Activated CD4-positive, alpha-beta T cell treated with anti-CD3 and anti-CD28 coated beads, Interleukin-2, Interleukin-4, amounts not matched to agents 100 ng/mL and 50 ng/mL, durations not matched to agents 16 hours and 8 hours (primary cell): ENCODE measurements at regions not wholly inside any gene's neighbourhood (a gene's known extent, or its start where the extent isn't known, plus 50 kb on each side); places are given as distances from the start of the nearest gene placed in this dataset.
A peak's percentile ranks its signal among the peaks of the same experiment; 100 is the strongest.

Source experiments
- DNase-seq: peaks from one replicate; pipeline ENCODE4 v3.0.0-alpha.2; 2020; ENCODE audit warnings: low spot score

- DNase-seq: no peak
These were observed 124.8 kb upstream of the UBE3A start for GRCh38 chr15:25563596-25563995.

- DNase-seq: no peak
These were observed 119.1 kb upstream of the UBE3A start for GRCh38 chr15:25557926-25558325.

GRCh38 chr15:25556136-25556535 lies 117.3 kb upstream of the UBE3A start:
- no peak for DNase-seq

GRCh38 chr15:25554640-25555039 lies 115.8 kb upstream of the UBE3A start:
- no peak for DNase-seq

- no peak for DNase-seq
These were observed 109.8 kb upstream of the UBE3A start for GRCh38 chr15:25548600-25548999.

GRCh38 chr15:25545889-25546288 lies 107.1 kb upstream of the UBE3A start:
- DNase-seq: no peak

GRCh38 chr15:25545017-25545416 lies 106.2 kb upstream of the UBE3A start:
- DNase-seq: no peak

- no peak for DNase-seq
These were observed 105.3 kb upstream of the UBE3A start for GRCh38 chr15:25544076-25544475.

GRCh38 chr15:25543196-25543595 lies 104.4 kb upstream of the UBE3A start:
- DNase-seq: no peak

GRCh38 chr15:25541228-25541627 lies 102.4 kb upstream of the UBE3A start:
- no peak for DNase-seq

- DNase-seq: no peak
These were observed 98.2 kb upstream of the UBE3A start for GRCh38 chr15:25536801-25537611.

- no peak for DNase-seq
These were observed 97.0 kb upstream of the UBE3A start for GRCh38 chr15:25535866-25536265.

GRCh38 chr15:25534293-25534692 lies 95.5 kb upstream of the UBE3A start:
- no peak for DNase-seq

- DNase-seq: no peak
These were observed 93.7 kb upstream of the UBE3A start for GRCh38 chr15:25532269-25533140.

- no peak for DNase-seq
These were observed 91.0 kb upstream of the UBE3A start for GRCh38 chr15:25529774-25530173.

GRCh38 chr15:25527118-25527517 lies 88.3 kb upstream of the UBE3A start:
- DNase-seq: no peak

GRCh38 chr15:25525741-25526140 lies 86.9 kb upstream of the UBE3A start:
- no peak for DNase-seq

GRCh38 chr15:25515633-25516032 lies 76.8 kb upstream of the UBE3A start:
- no peak for DNase-seq

GRCh38 chr15:25514522-25514921 lies 75.7 kb upstream of the UBE3A start:
- no peak for DNase-seq

GRCh38 chr15:25512957-25513356 lies 74.1 kb upstream of the UBE3A start:
- DNase-seq: no peak

GRCh38 chr15:25510146-25510545 lies 71.3 kb upstream of the UBE3A start:
- no peak for DNase-seq

GRCh38 chr15:25509703-25510102 lies 70.9 kb upstream of the UBE3A start:
- no peak for DNase-seq

- DNase-seq: peak; percentile 13
These were observed 69.7 kb upstream of the UBE3A start for GRCh38 chr15:25508369-25509002.
